H54 (cell line): ENCODE measurements at regions not wholly inside any gene's neighbourhood (a gene's known extent, or its start where the extent isn't known, plus 50 kb on each side); places are given as distances from the start of the nearest gene placed in this dataset.
"Not testable (repeated sequence)": the region's sequence is repeated elsewhere in the genome, so short reads cannot be mapped to it uniquely, and the experiment has no call there.

Experiments
- DNase-seq: peaks from one replicate; pipeline ENCODE4 v3.0.0; 2011; ENCODE audit warnings: low spot score, mixed read lengths; ENCODE audit not compliant: insufficient read length
- FAIRE-seq: peaks from 3 replicates; lab custom pipeline; 2011; peaks lifted over from hg19 to GRCh38; lab: Jason Lieb, UNC
- POLR2A ChIP-seq: IDR thresholded peaks from 2 replicates; pipeline ENCODE4 v1.6.1; 2011; ENCODE audit warnings: low read depth, mild to moderate bottlenecking, low read length

DNA sequence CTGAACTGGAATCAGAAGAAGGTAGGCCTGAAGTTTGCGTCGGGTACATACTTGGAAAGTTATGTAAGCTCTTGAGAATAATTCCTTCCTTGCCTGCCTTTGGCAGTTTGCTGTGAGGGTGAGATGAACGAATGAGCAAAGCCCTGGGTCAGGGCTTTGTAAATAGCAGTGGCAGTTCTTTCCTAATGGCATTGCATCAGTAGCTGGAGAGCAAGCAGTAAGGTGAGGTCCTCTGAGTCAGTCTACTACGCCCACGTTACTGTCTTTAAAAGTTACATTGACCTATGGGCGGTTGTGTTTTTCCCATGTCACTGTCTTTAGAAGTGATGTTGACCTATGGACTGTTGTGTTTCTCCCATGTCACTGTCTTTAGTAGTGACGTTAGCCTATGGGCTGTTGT, 179.1 kb upstream of the E2F8 start:
- no peak for FAIRE-seq
- TF ChIP-seq POLR2A: no peak
- DNase-seq: no peak

GRCh38 chr11:19419021-19419750, 178.4 kb upstream of the E2F8 start:
- TF ChIP-seq POLR2A: no peak
- DNase-seq (no peak), FAIRE-seq (no peak)

- no peak for TF ChIP-seq POLR2A
- FAIRE-seq (no peak), DNase-seq (no peak)
These were observed 177.5 kb upstream of the E2F8 start for GRCh38 chr11:19418221-19418620.

GRCh38 chr11:19412070-19412469, 171.3 kb upstream of the E2F8 start:
- not testable (repeated sequence) for DNase-seq

GRCh38 chr11:19410032-19410431, 169.3 kb upstream of the E2F8 start:
- DNase-seq (no peak), FAIRE-seq (no peak)
- TF ChIP-seq POLR2A: no peak

More at GRCh38 chr11:19412070-19412469, 171.3 kb upstream of the E2F8 start:
- FAIRE-seq: not testable (repeated sequence)

DNA sequence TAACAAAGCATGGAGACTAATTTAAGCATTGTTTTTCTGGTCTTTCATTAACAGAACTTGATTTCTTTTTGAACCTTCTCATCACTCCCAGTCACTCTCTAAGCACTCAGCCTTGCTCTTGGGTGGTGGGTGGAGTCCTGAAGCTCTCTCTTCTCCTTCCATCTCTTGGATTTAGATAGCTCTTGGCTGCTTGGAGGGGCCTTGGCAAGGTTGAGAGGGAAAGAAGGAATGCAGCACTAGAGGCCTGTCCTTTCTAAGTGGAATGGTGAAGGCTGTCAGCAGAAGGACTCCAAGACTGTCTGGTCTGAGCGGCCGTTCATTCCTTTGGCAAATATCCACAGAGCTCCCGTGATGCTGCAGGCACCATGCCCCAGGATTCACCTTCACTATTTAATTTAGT, 168.6 kb upstream of the E2F8 start:
- DNase-seq (no peak), FAIRE-seq (no peak)
- TF ChIP-seq POLR2A: no peak

- no peak for DNase-seq
- TF ChIP-seq POLR2A: no peak
- no peak for FAIRE-seq
These were observed 167.0 kb upstream of the E2F8 start for GRCh38 chr11:19407677-19408270.

- no peak for TF ChIP-seq POLR2A
- FAIRE-seq: no peak
These were observed 165.2 kb upstream of the E2F8 start for GRCh38 chr11:19405966-19406365.

GRCh38 chr11:19404787-19405186, 164.0 kb upstream of the E2F8 start:
- no peak for TF ChIP-seq POLR2A
- DNase-seq (no peak), FAIRE-seq (no peak)

More at GRCh38 chr11:19405966-19406365, 165.2 kb upstream of the E2F8 start:
- DNase-seq: no peak

GRCh38 chr11:19403196-19403895, 162.6 kb upstream of the E2F8 start:
- TF ChIP-seq POLR2A: no peak
- FAIRE-seq (no peak), DNase-seq (no peak)

GRCh38 chr11:19400296-19400695, 159.6 kb upstream of the E2F8 start:
- TF ChIP-seq POLR2A: no peak
- FAIRE-seq (no peak), DNase-seq (no peak)

GRCh38 chr11:19398772-19399527, 158.2 kb upstream of the E2F8 start:
- TF ChIP-seq POLR2A: no peak
- no peak for FAIRE-seq
- no peak for DNase-seq

DNA sequence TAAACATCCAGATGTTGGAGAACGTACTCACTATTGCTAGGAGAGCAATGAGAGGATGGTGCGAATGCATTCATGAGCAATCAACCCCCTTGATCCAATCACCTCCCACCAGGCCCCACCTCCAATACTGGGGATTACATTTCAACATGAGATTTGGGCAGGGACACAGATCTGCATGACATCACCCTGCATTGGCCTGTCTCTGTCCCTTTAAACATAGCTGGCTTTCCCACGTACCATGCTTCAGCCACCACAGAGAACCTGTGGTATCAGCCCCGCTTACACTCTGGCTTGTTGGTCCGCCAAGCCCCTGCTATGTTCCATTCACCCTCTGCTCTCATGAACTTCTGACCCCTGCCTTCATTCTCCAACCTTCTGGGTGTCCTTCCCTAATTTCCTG, 157.5 kb upstream of the E2F8 start:
- no peak for TF ChIP-seq POLR2A
- no peak for FAIRE-seq
- DNase-seq: no peak

- FAIRE-seq: no peak
- DNase-seq: no peak
- no peak for TF ChIP-seq POLR2A
These were observed 154.3 kb upstream of the E2F8 start for GRCh38 chr11:19395050-19395449.
